Activated effector memory CD4-positive, alpha-beta T cell treated with Interleukin-2 at 50 U/mL for 16 hours (primary cell): ENCODE measurements at regions not wholly inside any gene's neighbourhood (a gene's known extent, or its start where the extent isn't known, plus 50 kb on each side); places are given as distances from the start of the nearest gene placed in this dataset.

Source experiments
- DNase-seq: peaks from one replicate; pipeline ENCODE4 v3.0.0-alpha.2; 2020

DNA sequence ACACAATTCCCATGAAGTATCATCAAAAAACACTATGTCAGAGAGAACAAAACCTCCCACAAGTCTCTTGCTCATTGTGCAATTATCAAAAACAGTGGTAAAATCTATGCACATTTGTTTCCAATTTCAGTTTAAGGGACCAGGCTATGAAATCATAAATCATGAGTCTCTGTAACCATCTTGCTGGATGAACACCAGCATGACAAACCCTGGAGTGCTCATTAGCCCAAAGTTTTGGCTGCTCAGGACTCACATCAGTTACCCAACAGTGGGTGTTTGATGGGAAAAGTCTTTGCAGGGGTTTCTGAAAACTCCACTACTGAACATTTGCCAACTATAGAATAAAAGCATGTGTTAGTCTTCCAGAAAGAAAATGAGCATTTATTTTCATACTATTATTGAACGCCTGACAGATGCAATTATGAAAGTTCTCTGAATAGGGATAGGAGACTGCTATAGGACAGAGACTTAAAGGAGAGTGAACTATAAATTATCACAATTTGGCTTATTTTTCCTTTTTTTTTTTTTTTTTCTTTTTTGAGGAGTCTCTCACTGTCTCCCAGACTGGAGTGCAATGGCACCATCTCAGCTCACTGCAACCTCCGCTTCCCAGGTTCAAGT, 240.8 kb upstream of the KCNMB2 start:
- no peak for DNase-seq

DNA sequence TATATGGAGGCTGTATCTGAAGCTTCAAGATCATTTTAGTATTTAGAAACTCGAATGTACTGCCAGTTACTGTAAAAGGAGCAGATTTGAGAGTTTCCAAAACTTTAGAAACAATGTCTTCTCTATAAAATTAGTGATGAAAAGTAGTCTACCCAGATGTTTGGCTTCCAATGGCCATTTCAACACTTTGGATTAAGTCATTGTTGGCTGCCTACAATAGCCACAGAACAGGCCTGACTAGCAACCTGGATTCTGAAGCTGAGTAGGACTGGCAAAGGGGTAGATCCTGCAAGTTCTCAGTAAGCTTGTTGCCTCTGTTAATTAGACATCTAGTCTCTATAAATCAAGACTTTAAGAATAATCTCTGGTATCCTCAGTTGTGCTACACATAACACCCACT, 239.0 kb upstream of the KCNMB2 start:
- no peak for DNase-seq

- DNase-seq = no peak
Measured at GRCh38 chr3:178297740-178298139, 238.5 kb upstream of the KCNMB2 start.

DNA sequence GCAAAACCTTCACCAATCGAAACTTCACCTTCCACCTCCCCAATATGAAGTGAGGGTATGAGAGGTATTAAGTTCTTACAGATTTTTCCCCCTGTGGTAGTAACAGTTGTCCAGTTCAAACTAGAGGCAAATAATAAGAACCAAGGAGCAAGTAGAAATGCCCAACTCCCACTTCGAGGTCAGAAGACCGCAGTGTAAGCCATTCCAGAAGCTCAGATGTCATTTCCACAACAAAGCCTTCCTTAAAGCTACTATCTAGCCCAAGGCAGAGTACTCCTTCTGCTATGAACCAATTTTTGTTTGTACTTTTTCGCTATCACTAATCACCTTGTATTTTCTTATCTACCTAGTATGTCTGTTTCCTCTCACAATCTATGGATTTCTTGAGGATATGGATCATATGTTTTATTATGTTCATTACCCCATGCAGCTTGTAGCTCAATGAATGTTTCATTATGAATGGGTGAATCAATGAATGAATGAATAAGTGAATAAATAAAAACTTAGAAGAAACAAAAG, 235.7 kb upstream of the KCNMB2 start:
- no peak for DNase-seq

DNA sequence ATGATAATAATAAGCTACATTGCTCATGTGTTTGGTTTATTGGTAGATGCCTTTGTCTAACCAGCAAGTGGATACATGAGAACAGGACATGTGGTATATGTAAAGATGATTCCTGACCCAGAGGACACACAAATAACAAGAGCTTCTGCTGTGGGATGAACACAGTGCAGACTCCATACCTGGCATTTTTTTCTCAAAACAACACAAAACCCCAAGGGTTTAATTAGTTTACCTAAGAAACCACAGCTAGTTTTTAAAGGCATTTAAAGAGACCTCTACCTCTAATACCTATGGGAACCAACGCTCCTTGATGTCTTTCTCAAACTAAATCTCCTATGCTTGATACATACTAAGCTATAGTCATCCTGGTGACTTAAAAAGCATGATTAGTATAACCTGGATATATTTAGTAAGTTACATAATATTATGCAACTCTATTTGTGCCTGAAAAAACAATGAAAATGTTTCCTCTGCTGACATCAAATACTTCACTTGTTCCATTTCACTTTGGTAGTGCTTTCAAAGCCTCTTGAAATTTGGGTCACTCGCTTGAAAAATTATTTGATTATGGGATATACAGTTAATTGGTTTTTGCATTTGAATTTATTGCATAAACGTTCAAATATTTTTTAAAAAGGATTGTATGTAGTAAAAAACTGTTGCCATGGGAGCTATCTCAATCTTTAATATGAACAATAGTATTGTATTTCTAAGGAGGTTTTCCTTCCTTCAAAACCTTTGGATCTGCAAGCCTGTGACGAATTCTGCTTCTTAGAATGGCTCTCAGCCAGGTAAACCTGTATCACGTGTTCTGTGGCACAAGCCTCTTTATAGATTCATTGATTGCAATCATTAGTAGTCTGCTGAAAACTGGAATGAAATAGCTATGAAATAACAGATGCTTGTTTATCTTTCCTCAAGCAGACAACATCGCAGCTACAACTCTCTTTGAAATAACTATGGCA, 233.0 kb upstream of the KCNMB2 start:
- DNase-seq = no peak

DNA sequence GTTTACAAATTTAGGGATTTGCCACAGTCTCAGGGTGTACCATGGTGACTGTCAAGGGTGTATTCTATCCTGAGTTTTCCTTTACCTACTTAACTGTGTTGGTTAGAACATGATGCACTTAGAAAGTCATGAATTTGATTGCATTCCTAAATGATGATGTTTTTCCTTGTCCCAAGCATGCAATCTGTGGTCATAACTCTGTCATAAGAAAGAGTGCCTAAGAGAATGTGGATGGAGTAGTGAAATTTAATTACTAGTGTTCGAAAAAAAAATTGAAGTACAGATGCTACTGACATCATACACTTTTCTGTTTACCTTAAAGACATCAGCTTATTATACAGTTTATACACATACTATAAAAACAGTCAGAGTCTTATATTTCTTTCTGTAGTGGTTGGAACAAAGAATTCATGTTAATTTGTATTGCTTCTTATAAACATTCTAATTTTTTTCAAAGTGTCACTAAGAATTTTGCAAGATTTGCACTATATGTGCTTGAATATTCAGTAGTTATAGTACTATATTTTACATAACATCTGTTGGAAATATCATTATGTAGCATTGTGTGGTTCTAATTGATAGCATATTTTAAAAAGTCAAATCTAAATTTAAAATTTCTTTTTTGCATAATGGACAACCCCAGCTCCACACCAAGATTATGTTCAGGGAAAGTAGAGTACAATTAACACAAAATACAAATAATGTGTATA, 231.3 kb upstream of the KCNMB2 start:
- DNase-seq = no peak

DNA sequence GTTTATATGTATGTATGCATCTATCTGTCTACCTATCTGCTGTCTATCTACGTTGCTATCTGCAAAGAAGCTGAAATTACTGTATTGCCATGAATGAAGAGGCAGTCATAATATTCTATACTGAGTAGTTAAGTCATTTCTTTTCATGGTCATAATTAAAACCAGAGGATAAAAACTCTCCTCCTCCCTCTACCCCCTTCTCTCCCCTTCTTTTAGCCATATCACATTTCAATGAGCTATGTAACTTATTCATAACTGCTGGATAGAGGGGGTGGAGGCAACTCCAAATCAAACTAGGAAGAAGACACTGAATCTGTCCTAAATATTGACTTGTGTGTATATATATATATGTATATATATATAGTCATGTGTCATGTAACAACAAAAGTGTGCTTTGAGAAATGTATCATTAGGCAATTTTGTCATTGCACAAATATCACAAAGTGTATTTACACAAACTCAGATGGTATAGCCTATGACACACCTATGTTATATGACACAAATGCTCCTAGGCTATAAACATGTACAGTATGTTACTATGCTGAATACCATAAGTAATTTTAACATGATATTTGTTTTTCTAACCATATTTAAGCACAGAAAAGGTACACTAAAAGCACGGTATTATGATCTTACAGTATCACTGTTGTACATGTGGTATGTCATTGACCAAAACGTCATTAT, 229.7 kb upstream of the KCNMB2 start:
- no peak for DNase-seq

DNA sequence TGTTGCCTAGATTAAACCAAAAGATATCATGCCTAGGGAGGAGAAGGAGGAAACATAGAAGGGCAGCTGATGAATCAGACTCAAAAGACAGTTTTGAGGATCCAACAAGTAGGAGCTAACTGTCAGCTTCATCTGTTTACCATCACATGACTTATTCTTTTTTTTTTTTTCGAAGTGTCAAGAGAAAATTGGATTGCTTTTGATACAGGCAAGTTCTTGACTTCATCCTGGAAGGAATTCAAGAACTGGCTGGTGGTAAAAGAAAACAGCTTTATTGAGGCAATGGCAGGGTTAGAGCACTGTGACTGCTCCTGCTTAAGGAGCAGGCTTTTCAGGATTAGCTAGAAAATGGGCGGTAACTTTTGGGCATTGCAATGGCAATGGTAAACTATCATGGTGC, 227.5 kb upstream of the KCNMB2 start:
- no peak for DNase-seq

DNA sequence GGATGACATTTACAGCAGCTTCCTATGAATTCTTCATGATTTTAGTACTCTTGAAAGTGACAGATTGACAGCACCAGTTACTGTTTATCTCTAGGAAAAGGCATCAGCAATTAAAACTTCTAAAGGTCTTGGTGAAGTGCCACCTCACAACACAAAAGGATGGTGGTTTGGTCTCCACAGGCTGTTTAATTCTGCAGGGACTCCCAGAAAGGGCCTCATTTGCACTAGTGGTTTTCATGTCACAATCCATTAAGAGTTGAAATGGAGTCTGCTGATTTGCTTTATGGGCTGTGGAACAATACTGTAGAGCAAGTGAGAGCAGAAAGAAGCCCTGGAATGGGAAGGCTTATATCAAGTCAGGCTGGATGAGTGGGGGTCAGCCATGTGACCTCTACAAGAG, 225.3 kb upstream of the KCNMB2 start:
- no peak for DNase-seq

GRCh38 chr3:178313716-178314115, 222.5 kb upstream of the KCNMB2 start:
- DNase-seq = no peak

- DNase-seq = no peak
Measured at GRCh38 chr3:178318340-178318739, 217.9 kb upstream of the KCNMB2 start.

GRCh38 chr3:178318941-178319816, 217.1 kb upstream of the KCNMB2 start:
- no peak for DNase-seq

DNA sequence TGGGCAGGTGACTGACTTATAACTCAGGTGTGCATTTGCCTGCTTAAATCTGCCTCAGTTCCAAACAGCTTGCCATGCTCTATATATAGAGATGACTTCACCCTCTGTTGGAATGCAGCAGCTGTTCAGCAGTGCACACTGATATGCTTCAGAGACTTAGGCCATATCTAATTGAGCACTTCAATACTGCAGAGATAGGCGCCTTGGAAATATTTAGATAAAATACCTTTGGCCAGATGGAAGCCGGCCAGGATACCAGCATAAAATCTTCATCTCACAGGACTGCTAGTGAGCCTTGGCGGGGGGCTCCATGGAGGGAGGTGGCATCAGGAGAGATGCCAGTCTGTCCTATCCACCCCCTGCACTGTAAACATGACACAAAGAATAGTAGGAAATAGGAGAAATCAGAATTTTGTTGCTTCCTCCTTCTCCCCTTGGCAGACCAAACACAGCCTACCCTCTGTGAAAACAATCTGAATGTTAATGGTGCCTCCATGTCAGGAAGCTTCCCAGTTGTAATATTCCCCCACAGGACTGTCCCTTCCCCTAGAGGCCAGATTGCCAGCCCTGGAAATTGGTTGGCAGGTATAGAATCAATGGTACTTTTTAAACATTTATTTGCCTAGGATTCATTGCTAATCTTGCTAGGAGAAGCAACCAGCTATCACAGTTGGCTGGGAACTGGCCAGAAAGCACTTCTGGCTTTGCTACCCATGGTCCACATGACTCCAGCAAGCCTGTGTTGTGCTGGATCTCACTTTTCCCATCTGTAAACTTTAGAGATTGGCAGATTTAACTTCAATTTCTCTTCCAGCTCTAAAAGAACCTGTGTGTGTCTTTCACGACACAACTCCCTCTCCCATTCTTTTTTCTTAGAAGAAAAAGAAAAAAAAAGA, 215.5 kb upstream of the KCNMB2 start:
- DNase-seq = no peak

DNA sequence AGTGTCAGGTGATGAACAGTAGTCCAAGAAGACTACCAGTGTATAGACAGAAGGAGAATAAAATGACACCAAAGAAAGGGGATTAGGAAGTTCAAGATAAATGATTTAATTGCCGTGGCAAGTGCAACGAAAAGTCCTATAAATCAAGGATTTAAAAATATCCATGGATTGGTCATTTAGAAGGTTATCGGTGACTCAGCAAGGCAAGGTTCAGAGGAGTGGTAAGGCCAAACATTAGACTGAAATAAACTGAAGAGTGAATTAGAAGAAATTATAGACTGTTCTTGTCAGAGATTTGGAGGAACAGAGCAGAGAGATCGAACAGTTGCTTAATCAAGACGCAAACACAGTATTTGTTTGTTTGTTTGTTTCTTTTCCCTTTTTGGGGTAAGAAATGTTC, 211.9 kb upstream of the KCNMB2 start:
- no peak for DNase-seq

DNA sequence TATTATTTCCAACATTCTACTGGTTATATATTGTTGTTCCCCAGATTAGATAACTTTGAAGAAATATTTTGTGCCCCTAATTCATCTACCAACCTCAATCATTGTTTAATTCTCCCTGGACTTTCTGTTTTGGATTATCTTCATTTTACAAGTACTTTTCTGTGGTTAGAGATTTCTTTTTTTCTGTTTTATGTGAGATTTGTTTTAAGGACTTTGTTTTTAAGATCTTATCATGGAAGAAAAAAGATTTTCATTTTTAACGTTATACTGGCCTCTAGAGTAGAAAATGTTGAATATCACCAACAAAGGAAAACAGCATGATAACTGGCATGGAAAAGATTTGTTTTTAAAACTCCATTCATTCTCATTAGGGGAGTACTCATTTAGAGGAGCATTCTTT, 210.9 kb upstream of the KCNMB2 start:
- no peak for DNase-seq

DNA sequence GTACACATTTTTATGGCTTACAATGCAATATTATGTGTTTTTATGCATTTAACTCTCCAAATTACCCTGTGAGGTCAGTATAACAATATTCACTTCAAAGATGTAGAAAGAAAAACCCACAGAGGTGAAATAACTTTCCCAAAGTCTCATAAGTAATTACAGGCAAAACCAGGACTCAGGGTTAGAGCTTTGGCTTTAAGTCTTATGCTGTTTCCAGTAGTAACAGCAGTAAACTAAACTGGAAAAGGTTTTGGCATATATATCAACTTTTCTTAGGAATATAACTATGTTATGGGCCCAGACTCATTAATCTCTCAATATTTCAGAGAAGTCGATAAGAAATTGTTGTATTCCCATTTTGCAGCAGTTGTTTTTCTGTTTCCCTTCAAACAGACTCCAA, 206.3 kb upstream of the KCNMB2 start:
- DNase-seq = no peak

- DNase-seq = no peak
Measured at GRCh38 chr3:178334239-178334638, 202.0 kb upstream of the KCNMB2 start.

- DNase-seq = no peak
Measured at GRCh38 chr3:178336336-178336735, 199.9 kb upstream of the KCNMB2 start.

DNA sequence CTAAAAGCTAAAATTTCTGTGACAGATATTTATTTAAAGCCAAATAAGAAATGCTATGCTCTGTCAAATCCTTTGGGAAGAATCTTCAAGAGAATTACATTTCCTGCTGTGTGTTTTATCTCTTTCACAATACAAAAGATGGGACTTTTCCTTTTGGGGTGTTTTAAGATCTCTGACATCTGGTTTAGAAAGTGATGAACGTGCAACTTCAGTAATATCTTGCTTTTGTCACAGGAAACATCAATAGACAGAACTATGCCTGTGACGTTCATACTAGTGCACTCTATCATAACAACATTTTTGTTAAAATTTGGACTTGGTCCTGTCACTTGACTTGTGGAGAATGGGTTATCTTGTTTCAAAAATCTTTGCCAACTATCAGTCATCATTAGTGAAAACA, 195.7 kb upstream of the KCNMB2 start:
- DNase-seq = no peak

- no peak for DNase-seq
Measured at GRCh38 chr3:178341636-178342035, 194.6 kb upstream of the KCNMB2 start.

DNA sequence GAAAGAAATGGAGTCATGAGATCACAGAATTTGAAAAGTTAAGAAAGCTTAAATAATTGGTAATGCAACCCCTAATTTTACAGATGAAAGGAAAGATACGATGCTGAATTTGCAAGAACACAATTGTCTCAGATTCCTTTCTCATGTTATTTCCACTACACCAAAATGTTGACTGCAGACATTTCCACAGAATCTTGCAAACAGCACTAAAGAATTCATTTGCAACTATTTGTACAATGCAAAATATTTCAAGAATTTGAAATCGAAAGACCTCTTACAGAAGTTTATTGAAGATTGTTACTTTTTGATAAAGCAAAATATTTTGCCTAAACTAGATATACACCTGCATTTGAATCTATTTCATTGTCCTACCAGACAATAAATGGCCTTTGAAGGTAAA, 194.1 kb upstream of the KCNMB2 start:
- no peak for DNase-seq
